ENCODE measurements at regions not wholly inside any gene's neighbourhood (a gene's known extent, or its start where the extent isn't known, plus 50 kb on each side); places are given as distances from the start of the nearest gene placed in this dataset.

- intact Hi-C loops (cut with micrococcal nuclease) = no loop called here
- H2AFZ ChIP-seq (ENCODE audit: insufficient read depth, low read depth, low read length, poor library complexity, severe bottlenecking) = no peak overlapping the region
- no peak for DNase-seq
- no peak overlapping the region for H3K4me3 Mint-ChIP-seq
- no peak overlapping the region for H3K27ac Mint-ChIP-seq
- H4K20me1 ChIP-seq (ENCODE audit: insufficient read depth, low read length) = no peaks in the 10 kb centered on the region
- no peak for TF ChIP-seq CTCF (IDR thresholded peaks at IDR 0.05)
- H3K27me3 Mint-ChIP-seq (ENCODE audit: low read depth in 3 of 3) = peaks cover 2 to 6% (median 2%) of the 10 kb centered on the region in 3 donors
- H3K4me1 Mint-ChIP-seq = no peaks in the 10 kb centered on the region
- no peak overlapping the region for H3K4me3 ChIP-seq (replicated peaks in 1 of 3; ENCODE audit: low read depth in 2 of 3, low read length in 3 of 3)
- H3K9me3 Mint-ChIP-seq = peaks cover 0 to 2% (median 0%) of the 10 kb centered on the region in 7 donors
- H3K9ac ChIP-seq (ENCODE audit: insufficient read depth, low read length, poor library complexity, severe bottlenecking) = no peak overlapping the region
- no peak overlapping the region for H3K4me2 ChIP-seq (replicated peaks; ENCODE audit: extremely low read depth, low read length, poor library complexity, severe bottlenecking)
- no peaks in the 10 kb centered on the region for H3K79me2 ChIP-seq (ENCODE audit: insufficient read depth, low read length)
- no peaks in the 10 kb centered on the region for H3K27me3 ChIP-seq (ENCODE audit: control insufficient read depth in 2 of 2, insufficient read depth in 2 of 2, low read length in 2 of 2)
- H3K27ac ChIP-seq (ENCODE audit: low read depth in 1 of 2, low read length in 2 of 2) = no peak overlapping the region
- WGBS (ENCODE audit: insufficient coverage) = no CpG with 5 or more reads among the region's 6 CpGs
- H3K36me3 Mint-ChIP-seq = no peaks in the 10 kb centered on the region
- no peaks in the 10 kb centered on the region for H3K4me1 ChIP-seq (ENCODE audit: control insufficient read depth in 1 of 2, insufficient read depth in 2 of 2, low read length in 2 of 2)
- no peaks in the 10 kb centered on the region for H3K9me3 ChIP-seq (replicated peaks in 1 of 2; ENCODE audit: control insufficient read depth in 1 of 2, insufficient read depth in 1 of 2, low read length in 2 of 2)
- H3K36me3 ChIP-seq (replicated peaks in 1 of 2; ENCODE audit: control insufficient read depth in 1 of 2, insufficient read depth in 2 of 2, low read length in 2 of 2) = no peaks in the 10 kb centered on the region
Measured at GRCh38 chr1:55882931-55883330, 667.8 kb upstream of the USP24 start.

- no peak overlapping the region for H2AFZ ChIP-seq (ENCODE audit: insufficient read depth, low read depth, low read length, poor library complexity, severe bottlenecking)
Measured at GRCh38 chr1:55879346-55879745, 664.2 kb upstream of the USP24 start.

More at GRCh38 chr1:55879346-55879745, 664.2 kb upstream of the USP24 start:
- Mint-ChIP-seq H3K36me3 (no peaks in the 10 kb centered on the region), H3K27ac (no peak overlapping the region), H3K9me3 (peaks cover 0 to 4% (median 0%) of the 10 kb centered on the region in 7 donors), H3K27me3 (ENCODE audit: low read depth in 3 of 3) (peaks cover 2 to 6% (median 3%) of the 10 kb centered on the region in 3 donors), H3K4me1 (no peaks in the 10 kb centered on the region), H3K4me3 (no peak overlapping the region)
- no peak for DNase-seq
- H3K9me3 ChIP-seq (replicated peaks in 1 of 2; ENCODE audit: control insufficient read depth in 1 of 2, insufficient read depth in 1 of 2, low read length in 2 of 2) = no peaks in the 10 kb centered on the region
- intact Hi-C loops (cut with micrococcal nuclease) = no loop called here
- 97% methylated on average over 6 of the region's 11 CpGs for WGBS (ENCODE audit: insufficient coverage)
- no peak overlapping the region for H3K27ac ChIP-seq (ENCODE audit: low read depth in 1 of 2, low read length in 2 of 2)
- no peak for TF ChIP-seq CTCF (IDR thresholded peaks at IDR 0.05)
- no peak overlapping the region for H3K4me3 ChIP-seq (replicated peaks in 1 of 3; ENCODE audit: low read depth in 2 of 3, low read length in 3 of 3)
- H3K79me2 ChIP-seq (ENCODE audit: insufficient read depth, low read length) = no peaks in the 10 kb centered on the region
- no peak overlapping the region for H3K4me2 ChIP-seq (replicated peaks; ENCODE audit: extremely low read depth, low read length, poor library complexity, severe bottlenecking)
- no peaks in the 10 kb centered on the region for H3K27me3 ChIP-seq (ENCODE audit: control insufficient read depth in 2 of 2, insufficient read depth in 2 of 2, low read length in 2 of 2)
- H3K9ac ChIP-seq (ENCODE audit: insufficient read depth, low read length, poor library complexity, severe bottlenecking) = no peak overlapping the region
- H3K4me1 ChIP-seq (ENCODE audit: control insufficient read depth in 1 of 2, insufficient read depth in 2 of 2, low read length in 2 of 2) = no peaks in the 10 kb centered on the region
- H4K20me1 ChIP-seq (ENCODE audit: insufficient read depth, low read length) = no peaks in the 10 kb centered on the region
- H3K36me3 ChIP-seq (replicated peaks in 1 of 2; ENCODE audit: control insufficient read depth in 1 of 2, insufficient read depth in 2 of 2, low read length in 2 of 2) = no peaks in the 10 kb centered on the region

All from CD14-positive monocyte (primary cell).